Stomach (tissue), 4 donors: ENCODE measurements at regions not wholly inside any gene's neighbourhood (a gene's known extent, or its start where the extent isn't known, plus 50 kb on each side); places are given as distances from the start of the nearest gene placed in this dataset.

Experiments used
- EP300 ChIP-seq: sonication (generic); formaldehyde crosslinking; IDR thresholded peaks from one replicate; pipeline ENCODE4 v1.6.1; 2017; ENCODE audit warnings: antibody characterized with exemption
- POLR2A ChIP-seq, 4 donors: fragments of 450-650 bp; IDR thresholded peaks; one replicate each; pipeline ENCODE4 v1.6.1; 2016; ENCODE audit warnings: antibody characterized with exemption in 4 of 4, control low read depth in 2 of 4, mild to moderate bottlenecking in 1 of 4, moderate library complexity in 1 of 4
- POLR2AphosphoS5 ChIP-seq, 3 donors: sonication (generic); formaldehyde crosslinking; IDR thresholded peaks; one replicate each; pipeline ENCODE4 v1.6.1; 2016; ENCODE audit warnings: antibody characterized with exemption in 3 of 3
- TF ChIP-seq, protein P1 (sequence below), 7 experiments: fragments of 450-650 bp in 4 of 7; fragments of 200-600 bp in 3 of 7; sonication (generic) in 3 of 7; IDR thresholded peaks; one replicate each; pipeline ENCODE4 v1.5.1; 2016 to 2019; ENCODE audit warnings: antibody characterized with exemption in 7 of 7, control low read depth in 2 of 7, mild to moderate bottlenecking in 1 of 7

DNA sequence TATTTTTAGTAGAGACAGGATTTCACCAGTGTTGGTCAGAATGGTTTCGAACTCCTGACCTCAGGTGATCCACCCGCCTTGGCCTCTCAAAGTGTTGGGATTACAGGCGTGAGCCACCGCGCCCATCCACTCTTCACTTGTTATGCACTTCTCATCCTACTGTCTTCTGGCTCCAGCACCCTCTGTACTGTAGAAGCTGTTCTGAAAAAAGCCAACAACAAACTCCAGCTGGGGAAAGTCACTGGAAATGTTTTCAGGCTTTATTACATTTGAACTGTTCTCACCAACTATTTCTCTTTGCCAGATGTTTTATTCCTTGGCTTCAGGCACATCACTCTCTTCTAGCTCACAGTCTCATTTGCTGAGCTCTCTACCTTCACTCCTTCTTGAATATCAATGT, 122.5 kb upstream of the EGR2 start:
- TF ChIP-seq POLR2AphosphoS5 (IDR thresholded peaks at IDR 0.05) (no peak), POLR2A (IDR thresholded peaks at IDR 0.05) (no peak), EP300 (no peak)
- TF ChIP-seq, protein P1, sequence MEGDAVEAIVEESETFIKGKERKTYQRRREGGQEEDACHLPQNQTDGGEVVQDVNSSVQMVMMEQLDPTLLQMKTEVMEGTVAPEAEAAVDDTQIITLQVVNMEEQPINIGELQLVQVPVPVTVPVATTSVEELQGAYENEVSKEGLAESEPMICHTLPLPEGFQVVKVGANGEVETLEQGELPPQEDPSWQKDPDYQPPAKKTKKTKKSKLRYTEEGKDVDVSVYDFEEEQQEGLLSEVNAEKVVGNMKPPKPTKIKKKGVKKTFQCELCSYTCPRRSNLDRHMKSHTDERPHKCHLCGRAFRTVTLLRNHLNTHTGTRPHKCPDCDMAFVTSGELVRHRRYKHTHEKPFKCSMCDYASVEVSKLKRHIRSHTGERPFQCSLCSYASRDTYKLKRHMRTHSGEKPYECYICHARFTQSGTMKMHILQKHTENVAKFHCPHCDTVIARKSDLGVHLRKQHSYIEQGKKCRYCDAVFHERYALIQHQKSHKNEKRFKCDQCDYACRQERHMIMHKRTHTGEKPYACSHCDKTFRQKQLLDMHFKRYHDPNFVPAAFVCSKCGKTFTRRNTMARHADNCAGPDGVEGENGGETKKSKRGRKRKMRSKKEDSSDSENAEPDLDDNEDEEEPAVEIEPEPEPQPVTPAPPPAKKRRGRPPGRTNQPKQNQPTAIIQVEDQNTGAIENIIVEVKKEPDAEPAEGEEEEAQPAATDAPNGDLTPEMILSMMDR (IDR thresholded peaks at IDR 0.05) = no peak
